GM21529 (cell line): ENCODE measurements at regions not wholly inside any gene's neighbourhood (a gene's known extent, or its start where the extent isn't known, plus 50 kb on each side); places are given as distances from the start of the nearest gene placed in this dataset.

Experiments
- ATAC-seq: cut with Tn5 transposase; IDR thresholded peaks from one replicate; pipeline ENCODE4 v1.9.1; 2021; ENCODE audit not compliant: unreplicated experiment

DNA sequence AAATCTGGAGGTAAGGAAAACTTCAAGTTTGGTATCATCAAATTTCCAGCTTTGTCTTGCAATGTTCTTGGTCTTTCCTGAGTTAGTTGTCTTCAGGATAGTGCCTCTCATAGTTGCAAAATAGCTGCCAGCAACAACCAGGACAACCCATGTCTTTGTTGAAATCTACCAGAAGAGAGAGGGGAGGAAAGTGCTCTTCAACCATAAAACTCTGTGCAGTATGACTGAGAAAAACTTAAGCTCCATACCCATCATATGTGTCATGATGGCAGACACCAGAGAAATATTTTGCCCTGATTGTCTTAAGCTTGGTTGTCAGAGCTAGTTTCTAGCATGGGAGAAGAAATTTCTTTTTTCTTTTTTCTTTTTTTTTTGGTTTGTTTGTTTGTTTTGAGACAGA is 103.3 kb downstream of the SPRY2 start:
- ATAC-seq = no peak

GRCh38 chr13:80235967-80236302 is 105.0 kb downstream of the SPRY2 start:
- ATAC-seq = no peak

- ATAC-seq = peak; percentile 69
These were observed 105.6 kb downstream of the SPRY2 start for GRCh38 chr13:80235166-80235966.

DNA sequence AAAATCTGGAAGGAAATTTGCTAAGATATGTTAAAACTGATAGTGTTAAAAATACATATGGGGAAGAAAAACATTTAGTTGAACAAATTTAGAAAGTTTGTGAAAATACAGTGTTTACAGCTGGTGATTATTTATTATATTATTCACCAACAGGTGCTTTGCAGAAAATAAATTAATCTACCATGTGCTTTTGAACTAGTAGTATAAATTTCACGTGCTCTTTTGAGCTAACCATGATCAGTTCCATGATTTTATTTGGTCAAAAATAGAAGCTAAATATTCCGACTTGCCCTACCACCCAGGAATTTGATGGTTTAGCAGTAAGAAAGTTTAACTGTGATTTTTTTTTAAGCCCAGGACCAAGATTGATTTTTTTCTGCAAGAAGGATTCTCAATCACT is 113.3 kb downstream of the SPRY2 start:
- ATAC-seq = no peak

DNA sequence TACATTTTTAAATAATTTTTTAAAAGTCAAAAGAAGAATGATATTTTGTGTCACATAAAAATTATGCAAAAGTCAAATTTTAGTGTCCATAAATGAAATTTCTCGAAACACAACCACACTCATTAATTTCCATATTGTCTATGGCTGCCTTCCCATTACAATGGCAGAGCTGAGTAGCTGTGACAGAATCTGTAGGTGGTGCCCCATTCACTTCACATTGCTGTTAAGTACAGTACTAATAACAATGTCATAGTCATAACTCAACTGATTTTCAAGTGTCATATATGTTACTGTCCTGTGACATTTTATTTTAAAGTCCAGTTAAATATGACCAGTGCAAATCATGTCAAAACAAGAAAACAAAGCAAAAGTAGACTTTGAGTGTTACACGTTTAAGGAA is 114.3 kb downstream of the SPRY2 start:
- no peak for ATAC-seq

DNA sequence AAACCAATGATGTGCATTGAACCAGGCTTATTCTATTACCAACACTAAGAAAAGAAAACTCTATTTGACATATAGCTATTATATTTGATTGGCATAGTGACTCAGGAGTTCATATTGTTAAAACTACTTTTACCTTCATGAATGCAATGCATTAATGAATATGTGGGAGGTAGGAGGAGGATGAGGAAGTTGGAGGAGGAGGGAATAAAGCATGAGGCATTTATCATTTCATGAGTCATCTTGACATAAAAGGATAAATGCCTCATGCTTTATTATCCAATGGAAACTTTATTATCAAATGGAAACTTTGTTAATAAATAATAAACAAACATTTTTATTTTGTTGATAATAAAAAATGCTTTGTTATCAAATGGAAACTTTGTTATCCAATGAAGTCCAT is 116.5 kb downstream of the SPRY2 start:
- no peak for ATAC-seq

- no peak for ATAC-seq
These were observed 123.1 kb downstream of the SPRY2 start for GRCh38 chr13:80217614-80218456.

DNA sequence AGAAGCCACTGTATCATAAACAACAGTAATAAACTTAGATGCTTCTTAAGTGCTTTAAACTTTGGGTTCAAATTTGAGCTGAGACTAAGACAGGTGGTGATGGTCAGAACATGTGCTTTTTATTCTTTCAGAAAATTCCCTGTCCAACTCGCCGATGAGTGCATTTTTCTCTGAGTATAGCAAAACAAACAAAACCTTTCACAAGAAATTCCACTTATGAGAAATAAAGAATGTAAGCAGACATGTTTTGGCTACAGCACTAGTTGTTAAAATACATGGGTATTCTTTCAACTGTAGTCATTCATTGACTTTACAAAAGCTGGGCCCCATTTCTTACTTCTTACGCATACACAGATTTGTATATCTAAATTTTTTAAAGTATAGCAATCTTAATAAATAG is 125.6 kb downstream of the SPRY2 start:
- no peak for ATAC-seq

GRCh38 chr13:80214521-80214991 is 126.4 kb downstream of the SPRY2 start:
- ATAC-seq = no peak

DNA sequence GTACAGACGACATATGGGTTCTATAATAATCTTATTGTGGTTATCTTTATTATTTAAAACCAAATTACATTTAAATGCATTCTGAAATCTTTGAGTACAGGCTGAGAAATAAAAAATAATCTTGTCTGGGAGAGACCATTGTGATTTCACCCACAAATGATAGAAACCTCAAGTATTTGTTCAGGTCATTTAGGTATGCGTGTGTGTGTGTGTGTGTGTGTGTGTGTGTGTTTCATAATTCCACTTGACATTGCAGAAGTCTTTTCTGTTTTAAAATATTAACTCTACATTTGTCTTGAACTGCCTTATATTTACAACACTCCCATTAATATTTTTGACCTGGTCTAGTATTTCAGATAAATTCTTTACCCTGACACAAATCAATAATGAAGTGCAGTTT is 126.9 kb downstream of the SPRY2 start:
- no peak for ATAC-seq

DNA sequence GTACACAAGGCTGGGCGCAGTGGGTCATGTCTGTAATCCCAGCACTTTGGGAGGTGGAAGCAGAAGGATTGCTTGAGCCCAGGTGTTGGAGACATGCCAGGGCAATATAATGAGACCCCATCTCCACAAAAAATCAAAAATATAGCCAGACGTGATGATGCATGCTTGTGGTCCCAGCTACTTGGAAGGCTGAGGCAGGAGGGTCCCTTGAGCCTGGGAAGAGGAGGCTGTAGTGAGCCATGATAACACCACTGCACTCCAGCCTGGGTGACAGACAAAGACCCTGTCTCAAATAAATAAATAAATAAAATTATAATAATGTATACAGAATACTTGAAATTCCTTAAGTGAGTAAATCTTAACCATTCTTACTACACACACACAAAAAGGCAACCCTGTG is 127.7 kb downstream of the SPRY2 start:
- no peak for ATAC-seq

DNA sequence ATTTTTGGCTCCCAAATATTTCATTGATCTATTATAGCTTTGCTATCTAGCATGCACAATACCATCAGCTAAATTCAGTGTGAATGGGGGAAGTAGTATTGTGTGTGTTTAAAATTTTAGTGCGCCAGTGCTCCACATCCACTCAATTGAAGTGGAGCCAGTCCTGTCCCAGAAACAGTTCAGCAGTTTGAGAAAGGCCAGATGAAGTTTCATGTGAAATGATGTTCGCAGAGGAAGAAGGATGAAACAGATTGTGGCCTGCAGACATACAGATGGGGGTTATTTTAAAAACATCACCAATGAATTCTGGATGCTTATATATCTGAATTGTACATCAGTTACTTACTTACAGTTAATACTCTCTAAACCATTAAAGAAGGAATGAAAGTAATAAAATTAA is 129.4 kb downstream of the SPRY2 start:
- no peak for ATAC-seq

GRCh38 chr13:80204642-80205041 is 136.3 kb downstream of the SPRY2 start:
- ATAC-seq = no peak

GRCh38 chr13:80203496-80203895 is 137.4 kb downstream of the SPRY2 start:
- ATAC-seq = no peak

DNA sequence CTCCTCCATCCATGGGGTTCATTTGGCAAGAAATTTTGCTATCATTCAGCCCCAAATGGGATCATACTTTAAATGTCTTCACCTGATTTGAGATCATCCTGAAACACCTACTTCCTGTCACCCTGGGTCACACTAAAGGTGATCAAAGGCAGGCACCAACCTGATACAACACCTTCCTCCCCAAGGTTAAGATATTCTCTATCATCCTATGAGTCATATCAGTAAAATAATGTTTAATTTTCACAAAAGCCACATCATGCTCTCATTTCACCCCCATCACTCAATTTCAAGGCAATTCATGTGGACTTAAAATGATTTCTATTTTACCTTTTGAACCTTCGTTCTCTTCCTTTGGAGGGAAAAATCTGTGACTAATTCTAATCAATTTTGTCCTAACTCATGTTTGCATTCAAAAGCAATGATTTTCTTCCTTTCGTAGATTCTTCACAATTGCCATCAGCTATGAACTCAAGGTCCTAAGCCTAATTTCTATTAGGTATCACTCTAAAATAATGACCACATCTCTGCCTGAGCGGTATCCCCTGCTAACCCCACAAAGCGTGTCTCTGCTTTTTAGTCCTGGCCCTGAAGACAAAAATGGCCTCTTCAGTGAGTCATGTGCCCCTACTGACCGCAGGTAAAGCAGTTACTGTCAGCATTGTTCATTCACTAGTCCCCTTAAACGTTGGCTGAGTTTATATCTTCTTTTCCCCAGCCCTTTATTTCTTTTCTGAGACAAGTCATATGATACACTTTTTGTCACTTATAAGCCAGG is 139.0 kb downstream of the SPRY2 start:
- no peak for ATAC-seq

- ATAC-seq = no peak
These were observed 141.2 kb downstream of the SPRY2 start for GRCh38 chr13:80199585-80200292.

DNA sequence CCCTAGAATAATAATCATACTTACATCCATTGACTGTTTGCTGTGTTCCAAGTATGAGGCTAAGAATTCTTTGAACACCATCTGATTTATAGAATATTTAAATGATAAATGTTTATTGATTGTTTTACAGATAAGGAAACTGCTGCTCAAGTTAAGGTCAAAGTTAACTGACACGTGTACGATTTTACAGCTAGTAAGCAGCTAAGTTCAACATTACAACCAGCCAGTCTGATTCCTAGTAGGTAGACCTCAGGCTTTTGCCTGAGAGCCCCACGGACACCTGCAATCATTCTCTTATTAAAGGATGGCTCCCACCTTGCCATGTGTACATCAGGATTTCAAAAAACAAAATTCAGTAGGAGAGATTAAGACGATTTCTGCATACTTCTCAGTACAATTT is 141.9 kb downstream of the SPRY2 start:
- no peak for ATAC-seq

DNA sequence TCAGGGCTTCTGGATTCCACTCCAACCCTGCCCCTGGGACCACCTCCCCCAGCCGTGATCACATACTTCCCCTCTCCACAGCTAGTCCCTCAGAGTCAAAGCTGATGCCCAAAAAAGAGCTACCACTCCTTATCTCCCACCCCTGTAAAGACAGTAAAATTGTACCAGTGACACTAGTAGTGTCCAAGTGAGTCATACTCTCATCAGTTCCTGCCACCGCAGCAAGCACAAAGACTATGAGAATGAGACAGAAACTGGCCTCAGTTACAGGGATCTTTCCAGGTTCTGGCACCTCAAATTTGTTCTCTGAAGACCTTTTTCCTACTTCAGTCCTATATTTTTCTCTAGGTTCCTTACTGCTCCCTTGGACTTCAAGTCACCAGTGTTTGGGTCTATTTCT is 144.2 kb downstream of the SPRY2 start:
- no peak for ATAC-seq

DNA sequence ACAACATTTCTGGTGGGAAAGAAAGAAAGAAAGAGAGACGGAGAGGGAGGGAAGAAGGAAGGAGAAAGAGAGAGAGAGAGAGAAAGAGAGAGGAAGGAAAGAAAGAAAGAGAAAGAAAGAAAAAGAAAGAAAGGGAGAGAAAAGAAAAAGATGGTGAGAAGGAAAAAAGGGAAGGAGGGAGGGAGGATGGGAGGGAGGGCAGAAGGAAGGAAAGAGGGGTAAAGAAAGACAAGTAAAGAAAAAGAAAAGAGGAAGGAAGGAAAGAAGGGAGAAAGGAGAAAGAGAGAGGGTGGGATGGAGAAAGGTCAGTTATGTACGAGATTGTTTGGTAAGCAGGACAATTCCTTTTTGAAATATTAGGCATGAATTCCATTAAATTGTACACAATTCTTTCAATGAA is 145.3 kb downstream of the SPRY2 start:
- ATAC-seq = no peak

DNA sequence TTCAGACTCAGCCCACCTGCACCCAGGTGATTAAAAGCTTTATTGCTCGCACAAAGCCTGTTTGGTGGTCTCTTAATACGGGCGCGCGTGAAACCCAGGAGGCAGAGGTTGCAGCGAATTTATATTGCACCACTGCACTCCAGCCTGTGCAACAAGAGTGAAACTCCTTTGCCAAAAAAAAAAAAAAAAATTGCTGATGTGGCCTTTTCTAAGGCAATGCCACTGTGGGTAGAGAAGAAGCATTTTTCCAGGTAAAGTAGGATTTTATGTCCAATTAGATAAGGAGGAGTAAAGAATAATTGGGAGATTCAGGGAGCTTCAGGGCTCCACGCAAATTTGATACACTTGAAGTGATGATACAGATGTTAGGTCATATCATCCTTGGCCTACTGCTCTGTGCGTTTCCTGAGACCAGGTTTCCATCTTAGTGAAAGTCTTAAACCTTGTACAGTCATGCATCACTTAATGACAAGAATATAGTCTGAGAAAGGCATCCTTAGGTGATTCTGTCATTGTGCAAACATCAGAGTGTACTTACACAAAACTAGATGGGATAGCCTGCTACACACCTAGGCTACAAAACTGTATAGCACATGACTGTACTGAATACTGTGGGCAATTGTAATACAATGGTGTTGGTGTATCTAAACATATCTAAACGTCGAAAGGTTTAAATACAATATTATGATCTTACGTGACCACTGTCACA is 150.9 kb downstream of the SPRY2 start:
- no peak for ATAC-seq
